ENCODE measurements at regions not wholly inside any gene's neighbourhood (a gene's known extent, or its start where the extent isn't known, plus 50 kb on each side); places are given as distances from the start of the nearest gene placed in this dataset.

- TF ChIP-seq, protein P1, sequence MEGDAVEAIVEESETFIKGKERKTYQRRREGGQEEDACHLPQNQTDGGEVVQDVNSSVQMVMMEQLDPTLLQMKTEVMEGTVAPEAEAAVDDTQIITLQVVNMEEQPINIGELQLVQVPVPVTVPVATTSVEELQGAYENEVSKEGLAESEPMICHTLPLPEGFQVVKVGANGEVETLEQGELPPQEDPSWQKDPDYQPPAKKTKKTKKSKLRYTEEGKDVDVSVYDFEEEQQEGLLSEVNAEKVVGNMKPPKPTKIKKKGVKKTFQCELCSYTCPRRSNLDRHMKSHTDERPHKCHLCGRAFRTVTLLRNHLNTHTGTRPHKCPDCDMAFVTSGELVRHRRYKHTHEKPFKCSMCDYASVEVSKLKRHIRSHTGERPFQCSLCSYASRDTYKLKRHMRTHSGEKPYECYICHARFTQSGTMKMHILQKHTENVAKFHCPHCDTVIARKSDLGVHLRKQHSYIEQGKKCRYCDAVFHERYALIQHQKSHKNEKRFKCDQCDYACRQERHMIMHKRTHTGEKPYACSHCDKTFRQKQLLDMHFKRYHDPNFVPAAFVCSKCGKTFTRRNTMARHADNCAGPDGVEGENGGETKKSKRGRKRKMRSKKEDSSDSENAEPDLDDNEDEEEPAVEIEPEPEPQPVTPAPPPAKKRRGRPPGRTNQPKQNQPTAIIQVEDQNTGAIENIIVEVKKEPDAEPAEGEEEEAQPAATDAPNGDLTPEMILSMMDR (conservative IDR thresholded peaks at IDR 0.05; ENCODE audit: low read depth, low read length) = no peak
- no peak for TF ChIP-seq EZH2 (IDR thresholded peaks at IDR 0.05; ENCODE audit: low read length, unreplicated experiment)
- no peak for TF ChIP-seq EZH2phosphoT487 (IDR thresholded peaks at IDR 0.05; ENCODE audit: borderline replicate concordance, low read length)
Observed at GRCh38 chr20:51135926-51136715, 113.2 kb upstream of the KCNG1 start.

All from PC-3 (cell line).